ENCODE measurements at regions not wholly inside any gene's neighbourhood (a gene's known extent, or its start where the extent isn't known, plus 50 kb on each side); places are given as distances from the start of the nearest gene placed in this dataset.

DNA sequence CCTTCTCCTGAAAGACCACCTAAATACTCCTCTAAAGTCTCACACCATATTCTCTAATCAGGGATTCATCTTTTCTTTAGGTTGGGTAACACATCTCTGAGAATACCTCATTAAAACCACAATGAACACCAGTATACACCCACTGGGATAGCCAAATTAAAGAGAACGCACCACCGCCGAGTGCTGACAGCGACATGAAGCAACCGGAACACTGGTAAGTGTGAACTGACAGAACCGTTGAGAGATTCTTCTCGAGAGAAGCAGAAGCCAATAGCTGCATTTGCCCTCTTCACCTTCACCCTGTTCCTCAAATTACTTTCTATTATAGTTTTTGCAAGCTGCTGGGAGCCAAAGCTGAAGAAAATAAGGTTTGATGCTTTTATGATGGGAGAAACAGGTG, 318.5 kb downstream of the FBXO15 start:
- ATAC-seq = no peak
- intact Hi-C loops (cut with DNase I) = no loop called here

DNA sequence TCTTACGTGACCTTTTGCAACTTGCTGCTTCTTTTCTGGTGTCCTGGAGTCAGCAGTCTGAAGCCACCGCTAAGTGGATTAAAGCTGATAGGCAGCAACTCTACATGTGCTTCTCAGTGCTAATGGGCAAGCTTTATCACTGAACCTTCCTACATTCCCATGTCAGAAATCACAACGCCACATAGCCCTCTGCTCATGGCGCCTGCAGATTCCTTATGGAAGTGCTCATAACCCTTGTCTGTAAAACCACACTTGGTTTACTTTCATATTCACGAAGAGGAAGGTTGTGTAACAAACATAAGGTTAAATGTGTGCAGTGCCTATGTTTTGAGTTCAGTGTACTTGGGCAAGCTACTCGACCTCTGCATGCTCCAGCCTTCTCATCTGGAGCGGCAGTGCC, 319.8 kb downstream of the FBXO15 start:
- intact Hi-C loops (cut with DNase I) = no loop called here
- Histone ChIP-seq H3K27me3 (ENCODE audit: low read depth) (no peaks in the 10 kb centered on the region), H3K9me3 (no peaks in the 10 kb centered on the region), H3K4me1 (no peaks in the 10 kb centered on the region), H3K27ac (no peak overlapping the region), H3K4me3 (no peak overlapping the region), H3K36me3 (no peaks in the 10 kb centered on the region)
- no peak for ATAC-seq
- TF ChIP-seq, protein P1, sequence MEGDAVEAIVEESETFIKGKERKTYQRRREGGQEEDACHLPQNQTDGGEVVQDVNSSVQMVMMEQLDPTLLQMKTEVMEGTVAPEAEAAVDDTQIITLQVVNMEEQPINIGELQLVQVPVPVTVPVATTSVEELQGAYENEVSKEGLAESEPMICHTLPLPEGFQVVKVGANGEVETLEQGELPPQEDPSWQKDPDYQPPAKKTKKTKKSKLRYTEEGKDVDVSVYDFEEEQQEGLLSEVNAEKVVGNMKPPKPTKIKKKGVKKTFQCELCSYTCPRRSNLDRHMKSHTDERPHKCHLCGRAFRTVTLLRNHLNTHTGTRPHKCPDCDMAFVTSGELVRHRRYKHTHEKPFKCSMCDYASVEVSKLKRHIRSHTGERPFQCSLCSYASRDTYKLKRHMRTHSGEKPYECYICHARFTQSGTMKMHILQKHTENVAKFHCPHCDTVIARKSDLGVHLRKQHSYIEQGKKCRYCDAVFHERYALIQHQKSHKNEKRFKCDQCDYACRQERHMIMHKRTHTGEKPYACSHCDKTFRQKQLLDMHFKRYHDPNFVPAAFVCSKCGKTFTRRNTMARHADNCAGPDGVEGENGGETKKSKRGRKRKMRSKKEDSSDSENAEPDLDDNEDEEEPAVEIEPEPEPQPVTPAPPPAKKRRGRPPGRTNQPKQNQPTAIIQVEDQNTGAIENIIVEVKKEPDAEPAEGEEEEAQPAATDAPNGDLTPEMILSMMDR (IDR thresholded peaks at IDR 0.05) = no peak
- no peak for DNase-seq

More for the DNA sequence above, 318.5 kb downstream of the FBXO15 start:
- Histone ChIP-seq H3K9me3 (no peaks in the 10 kb centered on the region), H3K4me3 (no peak overlapping the region), H3K4me1 (no peaks in the 10 kb centered on the region), H3K36me3 (no peaks in the 10 kb centered on the region), H3K27me3 (ENCODE audit: low read depth) (no peaks in the 10 kb centered on the region), H3K27ac (no peak overlapping the region)
- DNase-seq = no peak
- TF ChIP-seq, protein P1 (IDR thresholded peaks at IDR 0.05) = no peak

DNA sequence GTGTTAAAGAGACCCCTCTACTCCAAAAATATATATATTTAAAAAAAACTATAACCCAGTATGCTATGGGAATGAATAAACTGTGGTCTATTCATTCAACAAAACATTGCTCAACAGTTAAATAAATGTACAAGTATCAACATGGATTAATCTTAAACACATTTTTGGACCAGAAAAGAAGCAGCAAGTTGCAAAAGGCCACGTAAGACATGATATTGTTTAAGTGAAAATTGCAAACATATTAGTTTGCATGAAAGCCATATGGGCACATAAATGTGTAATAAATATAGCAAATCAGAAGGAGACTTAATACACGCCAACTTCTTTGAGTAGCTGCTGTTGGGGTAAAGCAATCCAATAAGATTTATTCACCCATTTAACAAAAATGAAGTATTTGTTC, 321.5 kb downstream of the FBXO15 start:
- H3K36me3 ChIP-seq = no peaks in the 10 kb centered on the region
- ATAC-seq (no peak), DNase-seq (no peak)
- TF ChIP-seq, protein P1 (IDR thresholded peaks at IDR 0.05) = no peak
- no peak overlapping the region for H3K4me3 ChIP-seq
- H3K27ac ChIP-seq = no peak overlapping the region
- intact Hi-C loops (cut with DNase I) = no loop called here
- H3K9me3 ChIP-seq = no peaks in the 10 kb centered on the region
- no peaks in the 10 kb centered on the region for H3K27me3 ChIP-seq (ENCODE audit: low read depth)
- no peaks in the 10 kb centered on the region for H3K4me1 ChIP-seq

DNA sequence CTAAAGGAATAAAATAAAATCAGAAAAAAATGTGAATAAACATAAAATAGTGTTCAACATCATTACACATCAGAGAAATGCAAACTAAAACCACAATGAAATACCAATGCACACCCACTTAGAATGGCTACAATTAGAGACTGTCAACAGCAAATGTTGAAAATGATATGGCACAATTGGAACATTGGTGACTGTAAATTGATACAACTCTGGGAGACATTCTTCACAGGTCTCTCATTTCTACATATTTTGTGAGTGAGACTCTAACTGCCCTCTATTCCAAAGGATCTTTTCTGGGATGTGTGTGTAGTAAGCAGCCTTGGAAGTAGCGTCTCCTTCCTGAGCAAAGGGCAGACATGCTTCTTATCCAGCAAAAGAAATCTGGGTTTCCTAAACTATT, 323.0 kb downstream of the FBXO15 start:
- Histone ChIP-seq H3K36me3 (no peaks in the 10 kb centered on the region), H3K27ac (no peak overlapping the region), H3K4me1 (no peaks in the 10 kb centered on the region), H3K9me3 (no peaks in the 10 kb centered on the region), H3K27me3 (ENCODE audit: low read depth) (no peaks in the 10 kb centered on the region), H3K4me3 (no peak overlapping the region)
- TF ChIP-seq, protein P1 (IDR thresholded peaks at IDR 0.05) = no peak
- intact Hi-C loops (cut with DNase I) = no loop called here
- ATAC-seq (no peak), DNase-seq (no peak)

DNA sequence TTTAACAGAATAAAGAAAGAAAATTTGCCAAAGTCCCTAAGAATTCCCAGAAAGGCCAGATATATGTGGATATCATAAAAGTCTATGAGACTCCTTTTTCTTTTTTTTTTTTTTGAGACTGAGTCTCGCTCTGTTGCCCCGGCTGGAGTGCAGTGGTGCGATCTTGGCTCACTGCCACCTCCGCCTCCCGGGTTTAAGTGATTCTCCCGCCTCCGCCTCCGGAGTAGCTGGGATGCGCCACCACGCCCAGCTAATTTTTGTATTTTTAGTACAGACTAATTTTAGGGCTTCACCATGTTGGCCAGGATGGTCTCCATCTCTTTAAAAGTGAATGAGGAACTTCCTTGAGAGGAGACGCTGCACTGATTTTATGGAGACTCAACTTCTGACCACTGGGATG, 335.2 kb downstream of the FBXO15 start:
- no peaks in the 10 kb centered on the region for H3K9me3 ChIP-seq
- no peaks in the 10 kb centered on the region for H3K27me3 ChIP-seq (ENCODE audit: low read depth)
- TF ChIP-seq, protein P1 (IDR thresholded peaks at IDR 0.05) = no peak
- ATAC-seq = no peak
- no peak for DNase-seq
- intact Hi-C loops (cut with DNase I) = no loop called here
- no peaks in the 10 kb centered on the region for H3K36me3 ChIP-seq
- H3K27ac ChIP-seq = no peak overlapping the region
- no peak overlapping the region for H3K4me3 ChIP-seq
- no peaks in the 10 kb centered on the region for H3K4me1 ChIP-seq
